ENCODE measurements at regions not wholly inside any gene's neighbourhood (a gene's known extent, or its start where the extent isn't known, plus 50 kb on each side); places are given as distances from the start of the nearest gene placed in this dataset.

- WGBS (ENCODE audit: insufficient coverage, insufficient replicate concordance, low lambda C conversion rate, missing lambda C conversion rate) = 7% methylated on average over 3 of the region's 3 CpGs
- no peaks in the 10 kb centered on the region for H3K36me3 ChIP-seq (ENCODE audit: control insufficient read depth in 2 of 2, insufficient read depth in 2 of 2, low read length in 1 of 2)
- POLR2A ChIA-PET = no interaction called here
- TF ChIP-seq, protein P1, sequence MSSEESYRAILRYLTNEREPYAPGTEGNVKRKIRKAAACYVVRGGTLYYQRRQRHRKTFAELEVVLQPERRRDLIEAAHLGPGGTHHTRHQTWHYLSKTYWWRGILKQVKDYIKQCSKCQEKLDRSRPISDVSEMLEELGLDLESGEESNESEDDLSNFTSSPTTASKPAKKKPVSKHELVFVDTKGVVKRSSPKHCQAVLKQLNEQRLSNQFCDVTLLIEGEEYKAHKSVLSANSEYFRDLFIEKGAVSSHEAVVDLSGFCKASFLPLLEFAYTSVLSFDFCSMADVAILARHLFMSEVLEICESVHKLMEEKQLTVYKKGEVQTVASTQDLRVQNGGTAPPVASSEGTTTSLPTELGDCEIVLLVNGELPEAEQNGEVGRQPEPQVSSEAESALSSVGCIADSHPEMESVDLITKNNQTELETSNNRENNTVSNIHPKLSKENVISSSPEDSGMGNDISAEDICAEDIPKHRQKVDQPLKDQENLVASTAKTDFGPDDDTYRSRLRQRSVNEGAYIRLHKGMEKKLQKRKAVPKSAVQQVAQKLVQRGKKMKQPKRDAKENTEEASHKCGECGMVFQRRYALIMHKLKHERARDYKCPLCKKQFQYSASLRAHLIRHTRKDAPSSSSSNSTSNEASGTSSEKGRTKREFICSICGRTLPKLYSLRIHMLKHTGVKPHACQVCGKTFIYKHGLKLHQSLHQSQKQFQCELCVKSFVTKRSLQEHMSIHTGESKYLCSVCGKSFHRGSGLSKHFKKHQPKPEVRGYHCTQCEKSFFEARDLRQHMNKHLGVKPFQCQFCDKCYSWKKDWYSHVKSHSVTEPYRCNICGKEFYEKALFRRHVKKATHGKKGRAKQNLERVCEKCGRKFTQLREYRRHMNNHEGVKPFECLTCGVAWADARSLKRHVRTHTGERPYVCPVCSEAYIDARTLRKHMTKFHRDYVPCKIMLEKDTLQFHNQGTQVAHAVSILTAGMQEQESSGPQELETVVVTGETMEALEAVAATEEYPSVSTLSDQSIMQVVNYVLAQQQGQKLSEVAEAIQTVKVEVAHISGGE (CRISPR knock-in tag; IDR thresholded peaks at IDR 0.05) = no peak
- TF ChIP-seq FOS (IDR thresholded peaks at IDR 0.05; ENCODE audit: borderline replicate concordance, extremely low read depth, insufficient read length) (no peak), TCF12 (IDR thresholded peaks at IDR 0.05; ENCODE audit: low read depth, low read length) (no peak), YY1 (IDR thresholded peaks at IDR 0.05; ENCODE audit: low read depth, low read length) (no peak), CBX3 (IDR thresholded peaks at IDR 0.05; ENCODE audit: borderline replicate concordance, low read depth) (no peak), SMARCA5 (IDR thresholded peaks at IDR 0.05) (no peak), MEF2A (IDR thresholded peaks at IDR 0.05; ENCODE audit: insufficient read depth, low read depth, low read length) (no peak), ATF7 (IDR thresholded peaks at IDR 0.05; ENCODE audit: low read depth) (no peak), NRF1 (conservative IDR thresholded peaks at IDR 0.05; ENCODE audit: low read depth, low read length) (no peak), HDAC6 (IDR thresholded peaks at IDR 0.05; ENCODE audit: unreplicated experiment) (no peak), ZBTB33 (IDR thresholded peaks at IDR 0.05) (no peak), ZNF217 (IDR thresholded peaks at IDR 0.05) (no peak), ETV6 (conservative IDR thresholded peaks at IDR 0.05 in 1 of 2, IDR thresholded peaks at IDR 0.05 in 1 of 2; ENCODE audit: borderline replicate concordance in 1 of 2, low read depth in 1 of 2) (no peak), GABPA (IDR thresholded peaks at IDR 0.05; ENCODE audit: low read depth) (no peak), SREBF2 (IDR thresholded peaks at IDR 0.05; ENCODE audit: low read length) (no peak), MLLT1 (IDR thresholded peaks at IDR 0.05) (no peak)
- TF ChIP-seq, protein P2, sequence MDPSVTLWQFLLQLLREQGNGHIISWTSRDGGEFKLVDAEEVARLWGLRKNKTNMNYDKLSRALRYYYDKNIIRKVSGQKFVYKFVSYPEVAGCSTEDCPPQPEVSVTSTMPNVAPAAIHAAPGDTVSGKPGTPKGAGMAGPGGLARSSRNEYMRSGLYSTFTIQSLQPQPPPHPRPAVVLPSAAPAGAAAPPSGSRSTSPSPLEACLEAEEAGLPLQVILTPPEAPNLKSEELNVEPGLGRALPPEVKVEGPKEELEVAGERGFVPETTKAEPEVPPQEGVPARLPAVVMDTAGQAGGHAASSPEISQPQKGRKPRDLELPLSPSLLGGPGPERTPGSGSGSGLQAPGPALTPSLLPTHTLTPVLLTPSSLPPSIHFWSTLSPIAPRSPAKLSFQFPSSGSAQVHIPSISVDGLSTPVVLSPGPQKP (IDR thresholded peaks at IDR 0.05; ENCODE audit: low read depth, low read length) = no peak
Measured at GRCh38 chr12:125687403-125687802, 622.2 kb downstream of the AACS start.

More at GRCh38 chr12:125687403-125687802, 622.2 kb downstream of the AACS start:
- in situ Hi-C loops (cut with MboI) = no loop called here
- ChIA-PET RAD21 (ENCODE audit: unreplicated experiment) (no interaction called here), CTCF (interaction anchor here (1.5 kb wide), 1 partner anchor 156 kb away, joined by 3 read pairs; no protein-coding TSS in a partner anchor), SMC1A (ENCODE audit: uncharacterized antibody, unreplicated experiment) (no interaction called here)
- no peak for DNase-seq (ENCODE audit: low read depth, low spot score)
- Histone ChIP-seq H2AFZ (ENCODE audit: control insufficient read depth, low read depth, low read length) (no peak overlapping the region), H3K4me1 (ENCODE audit: control insufficient read depth, insufficient read depth, low read length) (no peaks in the 10 kb centered on the region), H3K4me3 (no peak overlapping the region), H4K20me1 (ENCODE audit: control insufficient read depth, insufficient read depth) (no peaks in the 10 kb centered on the region), H3K79me2 (ENCODE audit: control insufficient read depth, insufficient read depth, low read length) (no peaks in the 10 kb centered on the region), H3K27ac (ENCODE audit: control insufficient read depth, insufficient read depth) (no peak overlapping the region), H3K27me3 (replicated peaks in 1 of 2; ENCODE audit: control insufficient read depth in 2 of 2, insufficient read depth in 2 of 2, low read length in 1 of 2) (no peaks in the 10 kb centered on the region), H3K9me3 (replicated peaks; ENCODE audit: control insufficient read depth, insufficient read depth, low read length) (no peaks in the 10 kb centered on the region), H3K4me2 (ENCODE audit: control insufficient read depth, insufficient read depth) (no peak overlapping the region), H3K9ac (ENCODE audit: control insufficient read depth, insufficient read depth, low read length) (no peak overlapping the region)
- no peak for FAIRE-seq
- no peak for ATAC-seq
- BruUV-seq (replicated peaks) = no TSS peak
- intact Hi-C loops (cut with micrococcal nuclease; ENCODE audit: unreplicated experiment) = loop anchor here (10.0 kb wide), 1 partner anchor 503 kb away; the partner anchor contains the start of gene TMEM132B
